ENCODE measurements at regions not wholly inside any gene's neighbourhood (a gene's known extent, or its start where the extent isn't known, plus 50 kb on each side); places are given as distances from the start of the nearest gene placed in this dataset.

GRCh38 chr15:70337277-70338186 is 239.8 kb upstream of the TLE3 start:
- TF ChIP-seq REST (IDR thresholded peaks at IDR 0.05; ENCODE audit: insufficient read depth in 1 of 2, low read depth in 2 of 2, low read length in 2 of 2) (no peak), TAF1 (IDR thresholded peaks at IDR 0.05; ENCODE audit: borderline replicate concordance, insufficient read depth, low read length) (no peak), POLR2AphosphoS5 (IDR thresholded peaks at IDR 0.05; ENCODE audit: low read depth, low read length) (no peak), SIN3A (IDR thresholded peaks at IDR 0.05; ENCODE audit: borderline replicate concordance, insufficient read depth, low read length) (no peak)
